ENCODE measurements at regions not wholly inside any gene's neighbourhood (a gene's known extent, or its start where the extent isn't known, plus 50 kb on each side); places are given as distances from the start of the nearest gene placed in this dataset.

GRCh38 chr4:129350834-129351721 lies 255.1 kb downstream of the C4orf33 start:
- no peak for TF ChIP-seq CTCF (IDR thresholded peaks at IDR 0.05)
- no peak for TF ChIP-seq POLR2A (IDR thresholded peaks at IDR 0.05)
